ENCODE measurements at regions not wholly inside any gene's neighbourhood (a gene's known extent, or its start where the extent isn't known, plus 50 kb on each side); places are given as distances from the start of the nearest gene placed in this dataset.
"Not testable (repeated sequence)": the region's sequence is repeated elsewhere in the genome, so short reads cannot be mapped to it uniquely, and the experiment has no call there.

DNA sequence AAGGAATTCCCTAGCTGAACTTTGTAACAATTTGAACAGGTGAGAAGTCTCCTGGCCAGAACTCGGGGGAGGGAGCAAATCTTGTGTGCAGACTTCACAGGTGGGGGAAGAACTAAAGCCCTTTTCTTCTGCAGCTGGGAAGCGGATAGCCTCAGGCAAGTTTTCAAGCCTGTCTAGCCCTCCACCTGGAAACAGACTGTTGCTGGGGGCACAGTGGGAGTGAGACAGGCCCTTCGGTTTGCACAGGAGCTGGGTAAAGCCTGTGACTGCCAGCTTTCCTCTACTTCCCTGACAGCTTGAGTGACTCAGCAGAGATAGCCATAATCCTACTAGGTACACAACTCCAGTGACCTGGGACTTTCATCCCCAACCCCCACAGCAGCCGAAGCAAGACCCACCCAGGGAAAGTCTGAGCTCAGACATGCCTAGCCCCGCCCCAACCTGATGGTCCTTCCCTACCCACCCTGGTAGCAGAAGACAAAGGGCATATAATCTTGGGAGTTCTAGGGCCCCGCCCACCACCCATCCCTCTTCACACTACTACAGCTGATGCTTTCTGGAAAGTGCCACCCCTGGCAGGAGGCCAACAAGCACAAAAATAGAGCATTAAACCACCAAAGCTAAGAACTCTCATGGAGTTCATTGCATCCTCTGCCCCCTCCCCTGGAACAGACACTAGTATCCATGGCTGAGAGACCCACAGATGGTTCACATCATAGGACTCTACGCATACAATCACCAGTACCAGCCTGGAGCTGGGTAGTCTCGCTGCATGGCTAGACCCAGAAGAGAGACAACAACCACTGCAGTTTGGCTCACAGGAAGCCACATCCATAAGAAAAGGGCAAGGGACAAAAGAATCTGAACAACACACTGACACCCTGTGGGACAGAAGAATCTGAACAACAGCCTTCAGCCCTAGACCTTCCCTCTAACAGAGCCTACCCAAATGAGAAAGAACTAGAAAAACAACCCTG, 479.0 kb downstream of the RAP2B start:
- Histone ChIP-seq H3K27me3 (replicated peaks in 1 of 4; ENCODE audit: control extremely low read depth in 1 of 4, control insufficient read depth in 3 of 4, insufficient read depth in 4 of 4, low read length in 3 of 4) (no peaks in the 10 kb centered on the region), H3K27ac (ENCODE audit: low read length in 2 of 2) (no peak overlapping the region), H3K9me3 (ENCODE audit: control extremely low read depth in 1 of 3, control insufficient read depth in 2 of 3, insufficient read depth in 1 of 3, low read length in 2 of 3) (no peaks in the 10 kb centered on the region), H3K4me3 (ENCODE audit: control extremely low read depth in 1 of 5, extremely low read depth in 1 of 5, insufficient read depth in 1 of 5, low read depth in 2 of 5, low read length in 4 of 5) (no peak overlapping the region), H4K20me1 (ENCODE audit: control insufficient read depth, insufficient read depth, low read length, poor library complexity, severe bottlenecking) (no peaks in the 10 kb centered on the region), H3K79me2 (ENCODE audit: control insufficient read depth, insufficient read depth, low read length) (no peaks in the 10 kb centered on the region), H3K4me1 (ENCODE audit: control insufficient read depth in 2 of 2, insufficient read depth in 2 of 2, low read length in 2 of 2) (no peaks in the 10 kb centered on the region), H3K36me3 (replicated peaks in 1 of 2; ENCODE audit: control extremely low read depth in 1 of 2, control insufficient read depth in 1 of 2, extremely low read depth in 1 of 2, insufficient read depth in 2 of 2, low read length in 1 of 2) (no peaks in the 10 kb centered on the region), H3K4me2 (replicated peaks; ENCODE audit: low read depth, low read length, poor library complexity, severe bottlenecking) (no peak overlapping the region), H3K9ac (ENCODE audit: low read length) (no peak overlapping the region), H2AFZ (ENCODE audit: insufficient read depth, low read depth, low read length, poor library complexity, severe bottlenecking) (no peak overlapping the region)
- CTCF ChIA-PET: no interaction called here
- no peak overlapping the region for H3K4me3 Mint-ChIP-seq
- DNase-seq (no peak), ATAC-seq (ENCODE audit: low read depth) (no peak)
- no peak overlapping the region for H3K27ac Mint-ChIP-seq
- TF ChIP-seq, protein P1, sequence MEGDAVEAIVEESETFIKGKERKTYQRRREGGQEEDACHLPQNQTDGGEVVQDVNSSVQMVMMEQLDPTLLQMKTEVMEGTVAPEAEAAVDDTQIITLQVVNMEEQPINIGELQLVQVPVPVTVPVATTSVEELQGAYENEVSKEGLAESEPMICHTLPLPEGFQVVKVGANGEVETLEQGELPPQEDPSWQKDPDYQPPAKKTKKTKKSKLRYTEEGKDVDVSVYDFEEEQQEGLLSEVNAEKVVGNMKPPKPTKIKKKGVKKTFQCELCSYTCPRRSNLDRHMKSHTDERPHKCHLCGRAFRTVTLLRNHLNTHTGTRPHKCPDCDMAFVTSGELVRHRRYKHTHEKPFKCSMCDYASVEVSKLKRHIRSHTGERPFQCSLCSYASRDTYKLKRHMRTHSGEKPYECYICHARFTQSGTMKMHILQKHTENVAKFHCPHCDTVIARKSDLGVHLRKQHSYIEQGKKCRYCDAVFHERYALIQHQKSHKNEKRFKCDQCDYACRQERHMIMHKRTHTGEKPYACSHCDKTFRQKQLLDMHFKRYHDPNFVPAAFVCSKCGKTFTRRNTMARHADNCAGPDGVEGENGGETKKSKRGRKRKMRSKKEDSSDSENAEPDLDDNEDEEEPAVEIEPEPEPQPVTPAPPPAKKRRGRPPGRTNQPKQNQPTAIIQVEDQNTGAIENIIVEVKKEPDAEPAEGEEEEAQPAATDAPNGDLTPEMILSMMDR (IDR thresholded peaks at IDR 0.05): no peak
- TF ChIP-seq EZH2 (IDR thresholded peaks at IDR 0.05; ENCODE audit: borderline replicate concordance, insufficient read depth, low read depth, low read length, poor library complexity, severe bottlenecking): no peak
- H3K27me3 Mint-ChIP-seq: peaks cover 3% of the 10 kb centered on the region
- 87% methylated on average over 6 of the region's 8 CpGs for WGBS (ENCODE audit: insufficient coverage)
- intact Hi-C loops (cut with micrococcal nuclease): no loop called here
- no peaks in the 10 kb centered on the region for H3K4me1 Mint-ChIP-seq
- H3K9me3 Mint-ChIP-seq (ENCODE audit: insufficient read depth): no peaks in the 10 kb centered on the region
- POLR2A ChIA-PET: no interaction called here

DNA sequence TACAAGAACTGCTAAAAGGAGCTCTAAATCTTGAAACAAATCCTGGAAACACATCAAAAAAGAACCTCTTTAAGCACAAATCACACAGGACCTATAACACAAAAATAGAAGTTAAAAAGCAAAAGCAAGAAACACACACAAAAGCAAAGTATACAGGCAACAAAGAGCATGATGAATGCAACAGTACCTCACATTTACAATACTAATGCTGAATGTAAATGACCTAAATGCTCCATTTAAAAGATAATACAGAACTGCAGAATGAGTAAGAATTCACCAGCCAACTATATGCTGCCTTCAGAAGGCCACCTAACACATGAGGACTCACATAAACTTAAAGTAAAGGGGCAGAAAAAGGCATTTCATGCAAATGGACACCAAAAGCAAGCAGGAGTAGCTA, 478.6 kb upstream of the ARHGEF26 start:
- intact Hi-C loops (cut with micrococcal nuclease); CTCF ChIA-PET; DNase-seq; H3K36me3 ChIP-seq (replicated peaks in 1 of 2; ENCODE audit: control extremely low read depth in 1 of 2, control insufficient read depth in 1 of 2, extremely low read depth in 1 of 2, insufficient read depth in 2 of 2, low read length in 1 of 2); H3K9me3 ChIP-seq (ENCODE audit: control extremely low read depth in 1 of 3, control insufficient read depth in 2 of 3, insufficient read depth in 1 of 3, low read length in 2 of 3); H3K27me3 ChIP-seq (replicated peaks in 1 of 4; ENCODE audit: control extremely low read depth in 1 of 4, control insufficient read depth in 3 of 4, insufficient read depth in 4 of 4, low read length in 3 of 4); H3K4me1 Mint-ChIP-seq; H3K27ac Mint-ChIP-seq; H3K27me3 Mint-ChIP-seq; H3K9me3 Mint-ChIP-seq (ENCODE audit: insufficient read depth); POLR2A ChIA-PET; H3K4me3 ChIP-seq (ENCODE audit: control extremely low read depth in 1 of 5, extremely low read depth in 1 of 5, insufficient read depth in 1 of 5, low read depth in 2 of 5, low read length in 4 of 5); H3K4me2 ChIP-seq (replicated peaks; ENCODE audit: low read depth, low read length, poor library complexity, severe bottlenecking); H3K4me3 Mint-ChIP-seq; H3K27ac ChIP-seq (ENCODE audit: low read length in 2 of 2); H2AFZ ChIP-seq (ENCODE audit: insufficient read depth, low read depth, low read length, poor library complexity, severe bottlenecking); H4K20me1 ChIP-seq (ENCODE audit: control insufficient read depth, insufficient read depth, low read length, poor library complexity, severe bottlenecking); H3K9ac ChIP-seq (ENCODE audit: low read length); H3K79me2 ChIP-seq (ENCODE audit: control insufficient read depth, insufficient read depth, low read length); H3K4me1 ChIP-seq (ENCODE audit: control insufficient read depth in 2 of 2, insufficient read depth in 2 of 2, low read length in 2 of 2); ATAC-seq (ENCODE audit: low read depth): not testable (repeated sequence)

DNA sequence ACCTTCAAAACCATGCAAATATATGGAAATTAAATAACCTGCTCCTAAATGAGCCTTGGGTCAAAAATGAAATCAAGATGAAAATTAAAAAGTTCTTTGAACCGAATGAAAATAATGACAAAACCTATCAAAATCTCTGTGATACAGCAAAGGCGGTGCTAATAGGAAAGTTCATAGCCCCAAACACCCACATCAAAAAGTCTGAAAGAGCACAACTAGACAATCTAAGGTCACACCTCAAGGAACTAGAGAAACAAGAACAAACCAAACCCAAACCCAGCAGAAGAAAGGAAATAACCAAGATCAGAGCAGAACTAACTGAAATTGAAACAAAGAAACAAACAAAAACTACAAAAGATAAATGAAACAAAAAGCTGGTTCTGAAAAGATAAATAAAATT, 477.7 kb upstream of the ARHGEF26 start:
- H3K9me3 ChIP-seq (ENCODE audit: control extremely low read depth in 1 of 3, control insufficient read depth in 2 of 3, insufficient read depth in 1 of 3, low read length in 2 of 3); H3K4me1 Mint-ChIP-seq; H3K4me3 Mint-ChIP-seq; H3K9ac ChIP-seq (ENCODE audit: low read length); H3K36me3 ChIP-seq (replicated peaks in 1 of 2; ENCODE audit: control extremely low read depth in 1 of 2, control insufficient read depth in 1 of 2, extremely low read depth in 1 of 2, insufficient read depth in 2 of 2, low read length in 1 of 2); intact Hi-C loops (cut with micrococcal nuclease); H3K9me3 Mint-ChIP-seq (ENCODE audit: insufficient read depth); DNase-seq; H4K20me1 ChIP-seq (ENCODE audit: control insufficient read depth, insufficient read depth, low read length, poor library complexity, severe bottlenecking); H3K4me2 ChIP-seq (replicated peaks; ENCODE audit: low read depth, low read length, poor library complexity, severe bottlenecking); H3K4me3 ChIP-seq (ENCODE audit: control extremely low read depth in 1 of 5, extremely low read depth in 1 of 5, insufficient read depth in 1 of 5, low read depth in 2 of 5, low read length in 4 of 5); POLR2A ChIA-PET; ATAC-seq (ENCODE audit: low read depth); CTCF ChIA-PET; H3K79me2 ChIP-seq (ENCODE audit: control insufficient read depth, insufficient read depth, low read length); H3K27ac Mint-ChIP-seq; H2AFZ ChIP-seq (ENCODE audit: insufficient read depth, low read depth, low read length, poor library complexity, severe bottlenecking); H3K27me3 Mint-ChIP-seq; H3K27ac ChIP-seq (ENCODE audit: low read length in 2 of 2); H3K4me1 ChIP-seq (ENCODE audit: control insufficient read depth in 2 of 2, insufficient read depth in 2 of 2, low read length in 2 of 2); H3K27me3 ChIP-seq (replicated peaks in 1 of 4; ENCODE audit: control extremely low read depth in 1 of 4, control insufficient read depth in 3 of 4, insufficient read depth in 4 of 4, low read length in 3 of 4): not testable (repeated sequence)
- WGBS (ENCODE audit: insufficient coverage): no CpG with 5 or more reads among the region's 2 CpGs
